Chondrocyte (in vitro differentiated cells): ENCODE measurements at regions not wholly inside any gene's neighbourhood (a gene's known extent, or its start where the extent isn't known, plus 50 kb on each side); places are given as distances from the start of the nearest gene placed in this dataset.

Experiments used
- DNase-seq: peaks from one replicate; pipeline ENCODE4 v3.0.0; 2021; ENCODE audit warnings: mixed read lengths, low spot score
- H3K27ac Mint-ChIP-seq: one replicate; pipeline ENCODE4 v1.8.0; 2021; ENCODE audit warnings: mild to moderate bottlenecking, moderate library complexity, mixed read lengths; ENCODE audit not compliant: unreplicated experiment
- H3K27me3 Mint-ChIP-seq: 2 replicates; pipeline ENCODE4 v1.8.0; 2021; ENCODE audit warnings: low read depth, mixed read lengths
- H3K36me3 Mint-ChIP-seq: 2 replicates; pipeline ENCODE4 v1.8.0; 2021; ENCODE audit warnings: low read depth, mixed read lengths
- H3K4me1 Mint-ChIP-seq: 2 replicates; pipeline ENCODE4 v1.8.0; 2021; ENCODE audit warnings: low read depth, mild to moderate bottlenecking, mixed read lengths
- H3K4me3 Mint-ChIP-seq: one replicate; pipeline ENCODE4 v1.8.0; 2021; ENCODE audit warnings: mild to moderate bottlenecking, moderate library complexity, mixed read lengths; ENCODE audit not compliant: unreplicated experiment
- H3K9me3 Mint-ChIP-seq: 2 replicates; pipeline ENCODE4 v1.8.0; 2021; ENCODE audit warnings: low read depth, mixed read lengths
- TF ChIP-seq, protein P1 (sequence below): fragments of 200-600 bp; sonication (generic); IDR thresholded peaks from 2 replicates; pipeline ENCODE4 v1.5.0; 2021; ENCODE audit warnings: antibody characterized with exemption, mild to moderate bottlenecking, moderate library complexity

DNA sequence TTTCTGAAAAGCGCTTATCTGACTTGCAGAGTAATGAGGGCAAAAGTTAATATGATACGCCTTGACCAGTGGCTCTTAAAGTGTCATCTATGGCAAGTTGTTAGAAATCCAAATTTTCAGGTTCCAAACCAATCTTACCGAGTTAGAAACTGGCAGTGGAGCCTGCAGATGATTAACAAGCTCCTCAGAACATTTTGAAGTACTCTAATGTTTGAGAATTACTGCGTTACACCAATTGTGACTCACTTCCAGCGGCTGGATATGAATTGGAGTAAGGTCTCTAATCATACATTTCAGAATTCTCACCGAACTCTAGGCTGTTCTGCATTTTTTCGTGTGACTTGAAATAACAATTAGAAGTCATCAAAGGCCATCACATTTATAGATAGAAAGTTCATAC lies 73.5 kb upstream of the TMPRSS15 start:
- H3K9me3 Mint-ChIP-seq, result peaks cover 7% of the 10 kb centered on the region
- H3K4me3 Mint-ChIP-seq, result no peak overlapping the region

DNA sequence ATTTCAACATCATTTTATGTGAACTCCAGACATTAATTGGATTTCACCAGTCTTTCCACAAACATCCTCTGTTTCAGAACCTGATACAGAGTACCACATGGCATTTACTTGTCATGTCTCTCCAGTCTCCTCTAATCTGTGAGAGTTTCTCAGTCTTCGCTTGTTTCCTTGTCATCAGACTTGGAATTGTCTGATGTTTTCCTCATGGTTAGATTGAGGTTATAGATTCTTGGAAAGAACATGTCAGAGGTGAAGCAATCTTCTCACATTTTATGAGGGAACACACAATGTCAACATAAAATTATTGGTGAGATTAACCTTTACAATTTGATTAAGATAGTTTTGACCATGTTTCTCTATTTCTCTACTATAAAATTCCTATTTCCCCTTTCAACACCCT lies 74.9 kb upstream of the TMPRSS15 start:
- DNase-seq, result no peak
- H3K36me3 Mint-ChIP-seq, result no peaks in the 10 kb centered on the region
- H3K9me3 Mint-ChIP-seq, result peaks cover 7% of the 10 kb centered on the region
- no peak overlapping the region for H3K4me3 Mint-ChIP-seq
- TF ChIP-seq, protein P1, sequence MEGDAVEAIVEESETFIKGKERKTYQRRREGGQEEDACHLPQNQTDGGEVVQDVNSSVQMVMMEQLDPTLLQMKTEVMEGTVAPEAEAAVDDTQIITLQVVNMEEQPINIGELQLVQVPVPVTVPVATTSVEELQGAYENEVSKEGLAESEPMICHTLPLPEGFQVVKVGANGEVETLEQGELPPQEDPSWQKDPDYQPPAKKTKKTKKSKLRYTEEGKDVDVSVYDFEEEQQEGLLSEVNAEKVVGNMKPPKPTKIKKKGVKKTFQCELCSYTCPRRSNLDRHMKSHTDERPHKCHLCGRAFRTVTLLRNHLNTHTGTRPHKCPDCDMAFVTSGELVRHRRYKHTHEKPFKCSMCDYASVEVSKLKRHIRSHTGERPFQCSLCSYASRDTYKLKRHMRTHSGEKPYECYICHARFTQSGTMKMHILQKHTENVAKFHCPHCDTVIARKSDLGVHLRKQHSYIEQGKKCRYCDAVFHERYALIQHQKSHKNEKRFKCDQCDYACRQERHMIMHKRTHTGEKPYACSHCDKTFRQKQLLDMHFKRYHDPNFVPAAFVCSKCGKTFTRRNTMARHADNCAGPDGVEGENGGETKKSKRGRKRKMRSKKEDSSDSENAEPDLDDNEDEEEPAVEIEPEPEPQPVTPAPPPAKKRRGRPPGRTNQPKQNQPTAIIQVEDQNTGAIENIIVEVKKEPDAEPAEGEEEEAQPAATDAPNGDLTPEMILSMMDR, result no peak
- no peak overlapping the region for H3K27ac Mint-ChIP-seq
- no peaks in the 10 kb centered on the region for H3K4me1 Mint-ChIP-seq
- H3K27me3 Mint-ChIP-seq, result no peaks in the 10 kb centered on the region

More for the DNA sequence above, 73.5 kb upstream of the TMPRSS15 start:
- DNase-seq, result no peak
- no peaks in the 10 kb centered on the region for H3K27me3 Mint-ChIP-seq
- H3K36me3 Mint-ChIP-seq, result no peaks in the 10 kb centered on the region
- TF ChIP-seq, protein P1, result no peak
- H3K4me1 Mint-ChIP-seq, result peaks cover 3% of the 10 kb centered on the region
- no peak overlapping the region for H3K27ac Mint-ChIP-seq

DNA sequence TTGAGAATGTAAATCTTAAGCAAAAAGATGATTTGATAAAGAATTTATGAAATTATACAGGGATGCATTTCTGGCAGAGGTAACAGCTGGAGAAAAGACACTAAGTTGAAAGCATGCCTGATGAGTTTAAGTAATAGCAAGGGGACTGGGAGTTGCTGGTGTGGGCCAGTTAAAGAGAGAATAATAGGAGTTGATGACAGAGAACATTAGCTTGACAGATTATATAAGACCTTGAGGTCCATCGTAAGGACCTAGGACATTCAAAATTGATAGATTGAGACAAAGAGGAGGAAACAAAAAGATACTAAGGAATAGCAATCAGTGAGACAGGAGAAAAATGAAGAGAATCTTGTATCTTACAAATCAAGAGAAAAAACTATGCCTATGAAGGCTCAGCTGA lies 84.7 kb upstream of the TMPRSS15 start:
- H3K27me3 Mint-ChIP-seq, result no peaks in the 10 kb centered on the region
- DNase-seq, result no peak
- H3K4me1 Mint-ChIP-seq, result peaks cover 2% of the 10 kb centered on the region
- H3K4me3 Mint-ChIP-seq, result no peak overlapping the region
- no peaks in the 10 kb centered on the region for H3K9me3 Mint-ChIP-seq
- no peaks in the 10 kb centered on the region for H3K36me3 Mint-ChIP-seq
- no peak overlapping the region for H3K27ac Mint-ChIP-seq
- TF ChIP-seq, protein P1, result no peak

DNA sequence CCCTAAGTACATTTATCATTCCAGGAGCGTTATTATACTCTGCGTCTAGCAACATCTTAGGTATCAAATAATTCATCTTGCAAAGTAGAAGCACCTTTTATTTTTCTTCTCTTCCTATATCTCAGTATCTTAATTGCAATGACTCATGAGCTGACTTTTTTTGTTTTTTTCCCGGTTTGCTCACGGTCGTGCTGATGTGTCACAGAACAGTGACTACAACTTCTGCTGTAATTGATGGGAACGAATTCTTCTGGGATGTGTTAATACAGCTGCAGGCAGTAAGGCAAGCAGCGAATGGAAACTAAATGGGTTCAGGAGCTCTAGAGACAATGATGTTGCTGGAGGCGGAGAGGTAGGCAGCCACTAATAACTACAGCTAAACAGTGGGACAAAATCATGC lies 89.8 kb upstream of the TMPRSS15 start:
- TF ChIP-seq, protein P1, result no peak
- DNase-seq, result no peak

DNA sequence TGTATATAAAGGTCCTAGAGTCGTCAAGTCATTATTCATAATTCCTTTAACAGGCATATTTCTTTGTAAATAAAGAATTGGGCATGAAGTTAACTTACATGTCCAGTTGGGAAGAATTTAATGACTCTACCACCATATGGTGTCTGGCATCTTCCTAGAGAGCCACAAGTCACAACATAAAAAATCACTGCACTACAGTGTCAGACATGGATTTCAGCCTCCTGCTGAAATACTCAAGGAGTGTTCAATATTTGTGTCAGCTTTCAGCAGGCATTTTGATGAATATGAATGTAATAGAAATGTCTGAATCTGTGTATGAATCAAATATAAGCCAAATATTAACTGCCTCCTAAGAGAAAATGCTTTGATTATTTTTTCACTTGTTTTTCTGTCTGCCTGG lies 91.9 kb upstream of the TMPRSS15 start:
- no peaks in the 10 kb centered on the region for H3K27me3 Mint-ChIP-seq
- DNase-seq, result no peak
- H3K9me3 Mint-ChIP-seq, result no peaks in the 10 kb centered on the region
- H3K27ac Mint-ChIP-seq, result no peak overlapping the region
- H3K4me1 Mint-ChIP-seq, result peaks cover 9% of the 10 kb centered on the region
- no peak overlapping the region for H3K4me3 Mint-ChIP-seq
- no peaks in the 10 kb centered on the region for H3K36me3 Mint-ChIP-seq
- TF ChIP-seq, protein P1, result no peak

More for the DNA sequence above, 89.8 kb upstream of the TMPRSS15 start:
- Mint-ChIP-seq H3K27me3 (no peaks in the 10 kb centered on the region), H3K4me3 (no peak overlapping the region), H3K4me1 (peaks cover 9% of the 10 kb centered on the region), H3K27ac (no peak overlapping the region), H3K36me3 (no peaks in the 10 kb centered on the region), H3K9me3 (no peaks in the 10 kb centered on the region)
